ENCODE measurements at regions not wholly inside any gene's neighbourhood (a gene's known extent, or its start where the extent isn't known, plus 50 kb on each side); places are given as distances from the start of the nearest gene placed in this dataset.
A peak's percentile ranks its signal among the peaks of the same experiment; 100 is the strongest.

- intact Hi-C loops (cut with DNase I): loop anchor here in 1 of 10 donors (5.0 kb wide), 1 partner anchor 44 kb away; no protein-coding TSS in a partner anchor
- TF ChIP-seq, protein P1, sequence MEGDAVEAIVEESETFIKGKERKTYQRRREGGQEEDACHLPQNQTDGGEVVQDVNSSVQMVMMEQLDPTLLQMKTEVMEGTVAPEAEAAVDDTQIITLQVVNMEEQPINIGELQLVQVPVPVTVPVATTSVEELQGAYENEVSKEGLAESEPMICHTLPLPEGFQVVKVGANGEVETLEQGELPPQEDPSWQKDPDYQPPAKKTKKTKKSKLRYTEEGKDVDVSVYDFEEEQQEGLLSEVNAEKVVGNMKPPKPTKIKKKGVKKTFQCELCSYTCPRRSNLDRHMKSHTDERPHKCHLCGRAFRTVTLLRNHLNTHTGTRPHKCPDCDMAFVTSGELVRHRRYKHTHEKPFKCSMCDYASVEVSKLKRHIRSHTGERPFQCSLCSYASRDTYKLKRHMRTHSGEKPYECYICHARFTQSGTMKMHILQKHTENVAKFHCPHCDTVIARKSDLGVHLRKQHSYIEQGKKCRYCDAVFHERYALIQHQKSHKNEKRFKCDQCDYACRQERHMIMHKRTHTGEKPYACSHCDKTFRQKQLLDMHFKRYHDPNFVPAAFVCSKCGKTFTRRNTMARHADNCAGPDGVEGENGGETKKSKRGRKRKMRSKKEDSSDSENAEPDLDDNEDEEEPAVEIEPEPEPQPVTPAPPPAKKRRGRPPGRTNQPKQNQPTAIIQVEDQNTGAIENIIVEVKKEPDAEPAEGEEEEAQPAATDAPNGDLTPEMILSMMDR (IDR thresholded peaks at IDR 0.05): no peak
- TF ChIP-seq POLR2A (IDR thresholded peaks at IDR 0.05): no peak
- H3K36me3 ChIP-seq: no peaks in the 10 kb centered on the region
- H3K27me3 ChIP-seq: peaks cover 0 to 60% (median 0%) of the 10 kb centered on the region in 9 donors
- no peaks in the 10 kb centered on the region for H3K9me3 ChIP-seq
- ATAC-seq (no peak), DNase-seq (no peak)
- H3K4me3 ChIP-seq: peak overlapping the region in 1 of 12 donors; percentile 66
- H3K4me1 ChIP-seq: peaks cover 0 to 9% (median 0%) of the 10 kb centered on the region in 12 donors
- WGBS, 4 donors: 92 to 97% (median 94%) methylated on average over 3 of the region's 3 CpGs
- H3K27ac ChIP-seq: no peak overlapping the region
These were observed 117.4 kb upstream of the PRSS3 start for GRCh38 chr9:33677961-33678360.

GRCh38 chr9:33682551-33682950 lies 112.8 kb upstream of the PRSS3 start:
- DNase-seq: no peak
- 89 to 92% (median 92%) methylated on average over 3 of the region's 3 CpGs for WGBS, 4 donors
- Histone ChIP-seq H3K27ac (no peak overlapping the region), H3K36me3 (no peaks in the 10 kb centered on the region), H3K4me3 (no peak overlapping the region), H3K4me1 (no peaks in the 10 kb centered on the region), H3K27me3 (peaks cover 0 to 33% (median 0%) of the 10 kb centered on the region in 9 donors), H3K9me3 (no peaks in the 10 kb centered on the region)
- ATAC-seq: no peak
- TF ChIP-seq, protein P1 (IDR thresholded peaks at IDR 0.05): no peak
- no peak for TF ChIP-seq POLR2A (IDR thresholded peaks at IDR 0.05)
- intact Hi-C loops (cut with DNase I): no loop called here

GRCh38 chr9:33684831-33685230 lies 110.5 kb upstream of the PRSS3 start:
- Histone ChIP-seq H3K4me3 (no peak overlapping the region), H3K27me3 (peaks cover 0 to 16% (median 0%) of the 10 kb centered on the region in 9 donors), H3K27ac (no peak overlapping the region), H3K36me3 (no peaks in the 10 kb centered on the region), H3K9me3 (no peaks in the 10 kb centered on the region), H3K4me1 (no peaks in the 10 kb centered on the region)
- DNase-seq: no peak
- intact Hi-C loops (cut with DNase I): no loop called here
- no peak for ATAC-seq
- no peak for TF ChIP-seq POLR2A (IDR thresholded peaks at IDR 0.05)
- TF ChIP-seq, protein P1 (IDR thresholded peaks at IDR 0.05): no peak

DNA sequence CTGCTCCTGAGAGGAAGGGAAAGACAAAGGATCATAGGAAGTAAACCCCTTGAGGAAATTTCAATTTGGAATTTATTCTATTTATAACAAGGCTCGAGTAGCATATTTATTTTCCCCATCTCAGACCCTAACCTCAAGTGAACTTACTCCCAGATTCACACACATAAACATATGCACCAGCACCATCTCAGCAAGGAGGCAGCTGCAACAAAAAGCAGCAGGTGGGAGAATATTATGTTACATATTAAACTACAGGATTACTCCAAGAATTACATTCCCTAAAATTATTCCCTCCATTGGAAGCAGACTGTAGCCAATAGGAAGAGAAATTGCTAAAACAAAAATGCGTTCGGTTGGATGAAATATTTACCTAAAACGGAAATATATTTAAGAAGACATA lies 108.4 kb upstream of the PRSS3 start:
- DNase-seq: no peak
- no peaks in the 10 kb centered on the region for H3K27me3 ChIP-seq
- H3K9me3 ChIP-seq: no peaks in the 10 kb centered on the region
- intact Hi-C loops (cut with DNase I): no loop called here
- H3K27ac ChIP-seq: no peak overlapping the region
- TF ChIP-seq, protein P1 (IDR thresholded peaks at IDR 0.05): no peak
- no peak for TF ChIP-seq POLR2A (IDR thresholded peaks at IDR 0.05)
- no peaks in the 10 kb centered on the region for H3K4me1 ChIP-seq
- 76 to 82% (median 77%) methylated on average over 4 of the region's 4 CpGs for WGBS, 4 donors
- no peaks in the 10 kb centered on the region for H3K36me3 ChIP-seq
- ATAC-seq: no peak
- H3K4me3 ChIP-seq: no peak overlapping the region

Data from heart left ventricle (tissue), 16 donors.